Skeletal muscle cell (primary cell): ENCODE measurements at regions not wholly inside any gene's neighbourhood (a gene's known extent, or its start where the extent isn't known, plus 50 kb on each side); places are given as distances from the start of the nearest gene placed in this dataset.
"Not testable (repeated sequence)": the region's sequence is repeated elsewhere in the genome, so short reads cannot be mapped to it uniquely, and the experiment has no call there.

Experiments used
- DNase-seq: peaks from one replicate; pipeline ENCODE4 v3.0.0-alpha.2; 2010; ENCODE audit warnings: low read depth
- H3K4me3 ChIP-seq: 2 replicates; pipeline ENCODE4 v1.5.1; 2011; ENCODE audit warnings: low read depth, mild to moderate bottlenecking, control low read depth, low read length, moderate library complexity

DNA sequence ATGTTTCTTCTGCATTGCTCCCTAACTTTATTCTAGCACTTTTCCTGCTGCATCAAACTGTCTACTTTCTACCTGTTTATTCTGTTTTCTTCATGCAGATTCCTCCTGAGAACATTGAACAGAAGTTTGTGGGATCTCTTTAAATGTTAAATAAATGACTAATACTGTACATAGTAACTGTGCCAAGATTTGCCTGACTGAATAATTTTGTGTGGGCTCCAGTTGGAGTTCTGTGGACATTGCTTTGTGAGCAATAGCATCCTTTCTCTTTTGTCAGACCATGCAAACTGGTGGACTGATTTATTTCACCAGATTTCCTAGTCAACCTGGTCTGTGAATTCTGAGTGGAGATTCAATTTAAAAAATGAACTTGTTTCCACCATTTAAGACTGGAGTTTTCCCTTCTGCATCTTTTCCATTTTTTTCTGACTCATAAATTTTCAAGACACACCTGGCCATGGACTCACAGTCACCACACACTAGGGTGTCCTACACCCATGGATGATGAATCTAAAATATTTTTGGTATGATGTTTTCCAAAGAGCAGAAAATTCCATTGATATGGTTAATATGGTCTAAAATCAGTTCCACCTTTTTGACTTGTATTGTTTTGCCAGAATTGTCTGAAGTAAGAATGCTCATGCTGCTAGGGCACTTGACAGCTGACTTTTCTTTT is 140.7 kb upstream of the SPAG17 start:
- no peak for DNase-seq
- no peak overlapping the region for H3K4me3 ChIP-seq

DNA sequence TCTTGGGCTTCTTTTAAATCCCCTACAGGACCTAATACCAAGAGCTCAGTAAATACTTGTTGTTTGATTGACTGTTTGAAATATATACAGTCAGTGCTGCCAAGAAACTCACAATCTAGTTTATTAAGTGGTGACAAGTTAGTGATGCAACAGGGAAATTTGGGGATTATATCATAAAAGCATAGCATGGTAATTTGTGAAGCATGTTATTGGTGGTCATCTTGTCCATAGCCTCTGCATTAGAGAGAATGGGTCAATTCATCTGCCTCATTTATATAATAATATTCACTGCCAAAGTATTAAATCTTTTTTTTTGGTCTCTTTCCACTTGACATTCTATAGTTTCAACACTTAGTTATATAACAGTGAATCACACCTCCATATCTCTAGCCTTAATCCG is 138.2 kb upstream of the SPAG17 start:
- DNase-seq, result no peak
- H3K4me3 ChIP-seq, result no peak overlapping the region

DNA sequence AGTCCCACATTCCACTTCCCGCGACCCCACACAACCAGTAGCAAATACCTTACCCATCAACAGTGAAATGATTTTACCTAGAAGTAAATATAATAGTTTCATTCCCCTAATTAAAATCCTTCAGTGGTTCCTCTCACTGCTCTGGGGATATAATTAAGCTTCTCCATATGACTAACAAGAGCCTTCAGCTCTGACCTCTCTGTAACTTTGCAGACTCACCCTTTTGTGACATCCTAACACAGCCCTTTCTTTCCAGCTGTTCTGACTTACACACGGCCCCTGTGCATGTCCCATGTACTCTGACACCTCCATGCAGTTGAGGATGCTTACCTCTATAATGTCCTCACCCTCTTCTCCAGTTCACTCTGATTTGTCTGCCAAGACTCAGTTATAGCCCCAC is 137.3 kb upstream of the SPAG17 start:
- H3K4me3 ChIP-seq, result no peak overlapping the region
- DNase-seq, result no peak

DNA sequence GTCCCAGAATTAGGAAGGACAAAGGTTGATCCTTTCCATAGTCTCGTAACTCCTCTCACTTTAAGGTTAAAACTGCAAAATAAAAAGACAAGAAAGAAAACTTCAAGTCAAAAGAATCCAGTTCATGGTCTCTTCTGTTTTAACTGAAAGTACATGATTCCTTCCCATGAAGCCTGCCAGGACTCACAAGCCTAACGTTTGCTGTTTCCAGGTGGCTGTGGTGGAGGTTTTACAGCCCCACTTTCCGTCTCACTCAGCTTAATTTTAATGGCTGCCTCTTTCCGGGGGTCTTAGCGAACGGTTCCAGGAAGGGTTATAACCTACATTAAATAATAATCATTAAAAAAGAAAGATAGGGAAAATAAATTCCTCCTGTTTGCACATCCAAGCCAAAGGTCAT is 136.8 kb upstream of the SPAG17 start:
- no peak overlapping the region for H3K4me3 ChIP-seq
- DNase-seq, result no peak

DNA sequence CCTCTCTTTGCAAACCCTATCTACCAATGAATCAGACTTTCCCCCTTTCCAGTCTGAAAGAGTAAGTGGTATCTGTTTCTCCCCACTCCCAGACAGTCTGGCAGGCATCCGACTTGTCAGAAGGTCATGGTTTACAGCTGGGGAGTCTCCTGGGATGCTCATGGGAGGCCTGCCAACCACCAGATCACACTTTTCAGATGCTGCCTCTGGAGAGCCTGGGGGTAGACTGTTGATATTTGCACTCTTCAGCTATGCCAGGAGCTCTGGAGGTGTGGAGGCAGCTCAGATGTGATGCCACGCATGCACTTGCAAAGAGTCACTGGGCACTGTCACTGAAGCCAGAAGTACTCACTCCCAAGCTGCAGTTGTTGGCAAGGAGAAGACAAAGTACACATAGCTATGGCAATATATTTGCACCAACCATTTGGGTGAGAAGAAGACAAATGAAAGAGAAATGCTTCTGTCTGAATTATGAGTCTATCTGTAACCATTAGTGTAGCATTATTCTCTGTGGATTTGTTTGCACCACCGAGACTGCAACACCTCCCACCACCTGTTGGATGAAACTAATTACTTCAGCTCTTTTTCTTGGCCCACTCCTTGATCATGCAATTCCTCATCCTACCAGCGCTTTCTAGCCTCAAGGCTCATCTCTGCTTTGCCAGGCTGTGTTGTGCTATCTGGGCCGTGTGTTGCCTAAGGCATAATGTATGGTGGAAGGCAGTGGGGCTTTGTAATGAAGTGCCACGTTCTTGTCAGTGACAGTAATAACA is 133.0 kb upstream of the SPAG17 start:
- DNase-seq, result peak; percentile 57
- no peak overlapping the region for H3K4me3 ChIP-seq

DNA sequence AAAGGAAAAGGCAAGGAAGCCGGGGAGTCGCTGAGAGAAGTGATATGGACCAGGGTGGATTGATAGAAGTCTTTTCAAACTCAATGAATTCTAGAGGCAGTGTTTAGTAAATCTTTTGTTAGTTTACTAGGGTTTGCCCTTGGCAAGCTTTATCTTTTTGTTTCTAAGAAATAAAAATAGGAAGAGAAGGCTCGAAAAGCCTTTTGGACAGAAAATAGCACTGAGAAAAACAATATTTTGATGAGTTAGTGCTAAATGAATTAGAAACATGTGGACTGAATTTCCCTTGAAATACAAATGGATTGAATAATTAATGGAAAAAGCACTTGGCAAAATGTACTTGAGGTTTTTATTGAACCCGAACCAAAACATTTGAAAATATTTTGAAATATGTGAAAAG is 121.8 kb upstream of the SPAG17 start:
- no peak overlapping the region for H3K4me3 ChIP-seq
- no peak for DNase-seq

DNA sequence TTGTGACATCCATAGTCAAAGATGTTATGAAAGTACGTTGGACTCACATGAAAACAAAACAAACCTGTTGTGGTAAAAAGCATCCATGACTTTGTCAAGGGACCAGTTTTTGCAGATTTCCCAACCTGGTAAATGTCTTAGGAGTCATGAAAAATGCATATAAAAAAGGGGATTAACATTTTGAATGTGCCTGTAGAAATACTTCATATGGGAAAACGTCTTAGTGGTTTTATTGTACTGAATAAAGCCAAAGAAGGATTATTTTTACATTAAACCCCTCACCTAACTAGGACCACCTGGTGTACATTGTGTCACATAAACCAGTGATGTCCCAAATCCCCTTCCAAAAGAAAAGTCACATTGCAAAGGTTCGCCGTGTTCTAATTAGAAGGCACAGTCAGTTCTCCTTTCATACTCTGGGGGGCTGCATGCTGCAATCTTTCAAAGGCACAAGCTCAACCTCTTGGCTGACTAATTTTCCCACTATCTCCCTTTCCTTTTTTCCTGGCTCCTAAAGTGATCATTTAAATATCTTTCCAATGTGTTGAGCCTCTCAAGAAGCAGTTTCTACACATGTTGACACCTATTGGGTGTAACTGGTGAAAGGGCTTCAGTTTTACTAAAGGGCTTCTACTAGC is 119.8 kb upstream of the SPAG17 start:
- H3K4me3 ChIP-seq, result no peak overlapping the region
- no peak for DNase-seq

DNA sequence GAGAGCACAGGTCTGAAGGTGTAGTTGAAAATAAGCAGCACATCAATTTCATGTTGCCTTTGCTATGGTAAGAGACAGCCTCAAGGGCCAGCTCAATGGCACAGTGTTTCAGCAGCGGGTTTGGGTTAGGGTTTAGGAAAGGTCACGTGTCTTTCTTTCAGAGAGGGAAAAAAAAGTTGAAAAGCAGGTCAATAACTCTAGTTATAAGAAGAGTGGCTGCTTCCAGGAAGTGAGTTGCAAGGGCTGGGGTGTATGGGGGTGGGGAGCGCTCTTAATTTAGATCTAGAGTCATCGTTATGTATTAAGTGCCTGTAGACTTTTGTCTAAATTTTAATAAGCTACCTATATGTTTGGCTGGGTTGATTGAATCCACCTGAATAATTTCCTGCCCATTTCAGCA is 118.5 kb upstream of the SPAG17 start:
- DNase-seq, result no peak
- no peak overlapping the region for H3K4me3 ChIP-seq

DNA sequence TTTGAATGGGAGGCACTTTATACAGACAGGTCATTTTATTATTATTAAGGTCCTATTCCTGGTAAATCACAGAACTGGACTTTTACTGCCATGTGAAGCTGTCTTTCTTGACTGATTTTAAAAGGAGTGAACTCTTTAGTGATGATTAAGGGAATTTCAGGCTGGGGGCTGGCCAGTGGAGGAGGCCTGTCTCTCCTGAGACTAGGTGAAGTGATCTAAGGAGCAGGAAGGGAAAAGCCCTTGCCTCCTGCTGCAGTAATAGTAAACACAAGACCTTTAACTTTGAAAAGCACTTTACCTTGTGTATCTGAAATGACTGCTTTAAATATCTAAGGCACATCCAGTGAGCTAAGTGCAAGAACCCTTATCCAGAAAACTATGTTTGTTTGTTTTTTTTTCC is 118.0 kb upstream of the SPAG17 start:
- DNase-seq, result no peak
- H3K4me3 ChIP-seq, result no peak overlapping the region

DNA sequence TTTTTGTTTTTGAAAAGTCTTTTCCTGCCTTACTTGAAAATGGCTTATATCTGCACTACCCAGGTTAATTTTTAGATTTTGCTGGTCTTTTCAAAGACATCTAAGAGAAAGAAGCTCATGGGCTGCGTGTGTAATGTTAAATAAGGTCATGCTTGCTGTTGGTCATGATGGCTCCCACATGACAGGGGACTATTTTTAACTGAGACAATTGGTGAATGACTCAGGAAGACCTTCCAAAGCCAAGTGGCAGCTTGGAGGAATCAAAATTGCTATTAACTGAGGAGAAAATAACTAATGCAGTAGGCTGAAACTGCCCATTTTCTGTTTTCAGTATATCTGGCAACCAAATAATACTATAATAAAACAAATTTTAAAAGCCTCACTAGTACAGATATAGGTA is 117.1 kb upstream of the SPAG17 start:
- no peak overlapping the region for H3K4me3 ChIP-seq
- DNase-seq, result no peak

DNA sequence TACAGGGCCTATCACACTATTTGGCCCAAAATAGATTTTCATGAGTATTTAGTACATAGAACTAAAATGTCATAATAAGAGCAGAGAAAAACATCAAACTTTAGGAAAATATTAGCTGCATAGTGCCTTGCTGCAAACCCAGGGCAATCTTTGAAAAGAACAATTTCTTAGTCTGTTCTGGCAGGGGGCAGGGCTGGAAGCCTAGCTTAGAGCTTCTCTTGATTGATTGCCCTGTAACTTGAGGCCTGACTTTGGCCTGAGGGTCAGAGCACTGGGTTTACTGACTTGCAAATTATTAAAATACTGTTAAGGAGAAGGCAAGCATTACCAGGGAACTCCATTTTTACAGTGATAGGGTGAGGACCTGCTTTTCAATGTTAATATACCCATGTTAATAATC is 115.8 kb upstream of the SPAG17 start:
- DNase-seq, result no peak
- H3K4me3 ChIP-seq, result no peak overlapping the region

DNA sequence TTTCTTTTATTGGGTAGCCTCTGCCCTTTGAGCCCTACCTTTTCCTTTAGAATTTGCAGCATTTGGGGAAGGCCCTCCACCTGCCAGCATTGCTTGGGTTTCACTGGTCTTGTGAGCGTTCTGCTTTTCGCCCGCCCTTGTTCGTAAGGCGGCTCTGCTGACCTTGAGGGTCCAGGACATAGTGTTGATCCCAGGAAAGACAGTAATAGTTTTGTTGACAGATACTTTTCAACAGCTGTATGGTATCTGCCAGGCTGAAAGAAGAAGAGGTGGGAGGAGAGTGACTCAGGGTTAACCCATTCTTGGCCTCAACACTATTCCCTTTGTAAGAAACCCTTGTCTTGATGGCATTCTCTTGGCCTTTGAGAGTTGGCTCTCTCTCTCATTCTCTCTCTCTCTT is 113.4 kb upstream of the SPAG17 start:
- DNase-seq, result no peak

DNA sequence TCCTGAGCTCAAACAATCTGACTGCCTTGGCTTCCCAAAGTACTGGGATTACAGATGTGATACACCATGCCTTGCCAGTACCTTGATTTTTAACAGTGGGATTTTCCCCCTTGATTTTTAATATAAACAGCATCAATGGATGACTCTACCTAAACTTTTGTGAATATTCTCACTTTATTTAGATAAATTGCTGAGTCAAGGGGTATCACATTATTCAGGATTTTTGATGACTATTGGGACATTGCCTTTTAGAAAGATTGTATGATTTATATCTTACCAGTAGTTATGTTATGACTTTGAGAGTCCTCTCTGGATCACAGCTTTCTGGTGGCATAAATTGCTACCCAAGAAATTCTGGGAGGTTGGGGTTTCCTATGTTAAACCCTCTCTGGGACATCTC is 112.5 kb upstream of the SPAG17 start:
- no peak for DNase-seq

More for the DNA sequence above, 113.4 kb upstream of the SPAG17 start:
- no peak overlapping the region for H3K4me3 ChIP-seq

DNA sequence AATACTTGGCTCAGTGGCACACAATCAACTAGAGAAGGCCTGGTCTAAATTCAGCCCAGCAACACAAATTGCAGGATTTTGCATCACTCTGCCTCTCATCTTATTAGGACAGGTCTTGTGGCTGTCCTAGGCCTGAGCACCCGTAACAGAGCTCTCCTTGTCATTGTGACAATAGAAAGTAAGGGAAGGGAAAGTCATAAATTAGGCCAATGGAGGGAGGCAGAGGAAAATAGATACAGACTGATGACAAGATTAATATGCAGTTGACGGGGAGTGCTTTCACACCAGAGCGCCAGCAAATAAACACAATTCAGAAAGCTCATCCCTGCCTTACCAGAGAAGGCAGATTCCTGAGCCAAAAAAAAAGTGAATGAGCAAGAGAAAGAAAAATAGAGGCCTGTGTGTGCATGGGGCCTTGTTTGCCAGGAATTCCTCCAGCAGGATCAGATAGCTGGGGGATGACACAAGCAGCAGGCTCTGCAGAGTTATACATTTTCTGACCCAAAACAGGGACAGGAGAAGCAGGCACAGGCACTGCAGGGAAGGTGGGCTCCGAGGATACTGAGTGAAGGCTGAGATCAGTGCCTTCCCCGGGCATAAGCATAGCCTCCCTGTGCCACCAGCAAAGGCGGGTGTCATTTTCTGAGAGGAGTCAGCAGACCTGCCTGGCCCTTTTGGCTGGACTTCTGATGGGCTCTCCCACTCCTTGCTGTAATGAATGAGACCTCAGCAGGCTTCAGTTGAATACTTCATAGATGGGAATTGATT is 110.0 kb upstream of the SPAG17 start:
- no peak overlapping the region for H3K4me3 ChIP-seq
- peak; percentile 34 for DNase-seq

More for the DNA sequence above, 112.5 kb upstream of the SPAG17 start:
- no peak overlapping the region for H3K4me3 ChIP-seq

DNA sequence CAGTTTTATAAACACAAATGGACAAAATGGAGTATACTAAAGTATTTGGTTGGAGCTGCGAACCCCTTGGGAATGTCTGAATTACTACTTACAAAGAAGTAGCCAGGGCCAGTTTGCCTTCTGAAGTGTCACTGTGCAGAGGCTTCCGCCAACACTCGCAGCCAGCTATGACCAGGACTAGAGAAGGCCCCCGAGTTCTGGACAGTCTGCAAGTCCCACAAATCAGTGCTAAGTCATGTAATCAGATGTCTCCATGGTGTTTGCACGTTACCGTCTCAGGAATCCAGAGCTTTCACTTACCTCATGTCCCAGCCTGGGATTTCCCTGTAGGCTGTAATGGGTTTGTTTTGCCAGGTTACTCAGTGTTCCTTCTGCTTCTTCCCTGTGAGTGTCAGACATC is 106.6 kb upstream of the SPAG17 start:
- no peak overlapping the region for H3K4me3 ChIP-seq
- peak; percentile 20 for DNase-seq

DNA sequence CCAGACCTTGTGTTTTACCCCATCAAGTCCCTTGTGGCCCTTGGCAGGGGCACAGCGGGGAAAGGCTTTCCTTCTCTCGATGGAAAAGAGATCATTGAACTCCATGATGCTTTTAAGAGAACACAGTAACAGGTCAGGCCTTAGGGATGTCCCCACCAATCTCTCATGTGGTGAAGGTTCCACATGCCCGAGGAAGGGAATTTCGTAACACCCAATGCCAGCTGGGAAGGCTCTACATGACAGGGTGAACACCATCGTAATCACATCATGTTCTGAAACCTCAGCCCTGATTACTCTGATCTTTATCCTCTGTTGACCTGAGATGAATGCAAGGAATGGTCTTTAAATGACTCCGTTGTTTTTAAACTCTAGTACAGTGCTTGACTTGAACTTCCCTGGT is 105.5 kb upstream of the SPAG17 start:
- DNase-seq, result no peak
- no peak overlapping the region for H3K4me3 ChIP-seq

DNA sequence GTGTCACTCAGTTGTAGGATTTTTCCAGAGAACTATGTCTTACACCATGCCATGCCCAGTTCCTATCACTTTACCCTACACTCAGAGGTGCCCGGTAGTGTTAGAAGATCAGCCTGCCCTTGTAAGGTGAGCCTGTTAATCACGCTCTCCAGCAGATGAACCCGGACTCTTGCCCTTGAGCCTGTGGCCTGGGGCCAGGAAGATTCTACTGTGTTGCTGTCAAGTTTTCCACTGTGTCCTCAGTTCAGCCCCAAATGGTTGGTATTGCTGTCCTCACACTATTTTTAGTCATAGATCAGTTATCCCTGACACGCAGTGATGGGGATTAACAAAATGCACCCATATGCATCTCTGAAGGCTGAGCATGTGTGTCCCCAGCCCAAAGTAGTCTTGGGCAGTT is 105.0 kb upstream of the SPAG17 start:
- no peak overlapping the region for H3K4me3 ChIP-seq
- DNase-seq, result no peak

DNA sequence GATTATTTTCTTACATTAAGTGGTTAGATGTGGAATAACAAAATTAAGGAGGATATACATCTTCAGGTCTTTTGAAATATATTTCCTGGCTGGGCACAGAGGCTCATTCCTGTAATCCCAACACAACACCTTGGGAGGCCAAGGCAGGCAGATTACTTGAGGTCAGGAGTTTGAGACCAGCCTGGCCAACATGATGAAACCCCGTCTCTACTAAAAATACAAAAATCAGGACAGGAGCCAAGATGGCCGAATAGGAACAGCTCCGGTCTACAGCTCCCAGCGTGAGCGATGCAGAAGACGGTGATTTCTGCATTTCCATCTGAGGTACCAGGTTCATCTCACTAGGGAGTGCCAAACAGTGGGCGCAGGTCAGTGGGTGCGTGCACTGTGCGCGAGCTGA is 95.6 kb upstream of the SPAG17 start:
- H3K4me3 ChIP-seq, DNase-seq: not testable (repeated sequence)

DNA sequence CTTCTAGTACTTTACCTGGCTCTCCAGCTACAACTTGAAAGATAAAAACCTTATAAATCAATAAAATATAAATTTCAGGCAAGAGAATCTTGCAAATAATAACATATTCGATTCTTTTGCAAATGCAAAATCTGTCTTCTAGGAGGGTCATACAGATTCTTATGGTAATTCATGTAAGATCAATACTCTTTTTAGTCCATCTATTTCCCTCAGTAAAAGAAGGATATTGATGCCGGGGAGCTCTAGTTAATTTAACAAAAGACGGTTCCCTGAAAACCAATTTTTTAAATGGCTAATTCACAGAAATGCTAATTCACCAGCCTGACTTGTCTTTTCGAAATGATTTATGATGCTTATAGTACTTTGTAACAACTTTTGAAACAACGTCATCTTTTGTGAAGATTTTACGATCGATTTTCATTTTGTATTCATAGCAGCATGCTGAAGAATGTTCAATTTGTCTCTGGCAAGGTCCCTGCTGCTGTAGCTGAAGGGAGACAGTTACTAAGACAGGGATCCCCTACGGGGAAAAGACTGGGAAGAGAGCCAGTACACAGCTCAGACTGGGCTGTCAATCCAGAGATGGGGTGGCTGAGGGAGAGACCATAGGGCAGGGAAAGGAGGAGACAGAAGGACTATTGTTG is 90.6 kb upstream of the SPAG17 start:
- no peak overlapping the region for H3K4me3 ChIP-seq
- no peak for DNase-seq

DNA sequence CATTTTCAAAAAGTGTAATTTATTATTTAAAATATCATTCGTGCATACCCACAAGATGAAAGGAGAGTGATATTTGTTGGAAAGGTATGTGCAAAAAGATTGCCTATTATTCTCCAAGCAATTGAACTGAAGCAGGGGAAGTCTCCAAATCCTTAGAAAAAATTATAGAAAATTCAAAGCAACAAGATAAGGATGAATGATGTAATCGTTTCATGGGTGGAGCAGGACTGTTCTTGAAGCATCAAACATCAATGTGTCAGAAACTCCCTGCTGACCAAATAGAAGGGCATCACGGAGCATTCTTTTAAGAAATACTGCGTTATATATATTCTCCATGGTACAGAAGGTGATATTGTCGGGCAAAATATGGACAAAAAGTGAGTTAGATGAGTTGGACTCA is 87.9 kb upstream of the SPAG17 start:
- no peak overlapping the region for H3K4me3 ChIP-seq
- no peak for DNase-seq
